Astrocyte (in vitro differentiated cells and primary cell): ENCODE measurements at regions not wholly inside any gene's neighbourhood (a gene's known extent, or its start where the extent isn't known, plus 50 kb on each side); places are given as distances from the start of the nearest gene placed in this dataset.
"Not testable (repeated sequence)": the region's sequence is repeated elsewhere in the genome, so short reads cannot be mapped to it uniquely, and the experiment has no call there.

Experiments used
- DNase-seq: peaks from one replicate; pipeline ENCODE4 v3.0.0-alpha.2; 2010; ENCODE audit warnings: low read depth
- FAIRE-seq: peaks from 2 replicates; lab custom pipeline; 2011; peaks lifted over from hg19 to GRCh38; lab: Jason Lieb, UNC
- H2AFZ ChIP-seq: 2 replicates; pipeline ENCODE4 v1.6.0; 2012; ENCODE audit warnings: low read depth, low read length, inconsistent platforms
- H3K27ac ChIP-seq: 2 replicates; pipeline ENCODE4 v1.5.1; 2011; ENCODE audit warnings: low read depth, low read length, inconsistent platforms
- H3K27me3 ChIP-seq: 2 replicates; pipeline ENCODE4 v1.6.0; 2011; ENCODE audit warnings: low read length, inconsistent platforms; ENCODE audit not compliant: insufficient read depth
- H3K36me3 ChIP-seq: 2 replicates; pipeline ENCODE4 v1.5.1; 2011; ENCODE audit warnings: low read length, inconsistent platforms; ENCODE audit not compliant: insufficient read depth
- H3K4me1 ChIP-seq: 2 replicates; pipeline ENCODE4 v1.5.1; 2011; ENCODE audit warnings: low read length, inconsistent platforms; ENCODE audit not compliant: insufficient read depth
- H3K4me2 ChIP-seq: 2 replicates; pipeline ENCODE4 v1.6.0; 2012; ENCODE audit warnings: low read length, inconsistent platforms
- H3K4me3 ChIP-seq: 2 replicates; pipeline ENCODE4 v1.5.1; 2011; ENCODE audit warnings: low read depth, mild to moderate bottlenecking, low read length, inconsistent platforms; ENCODE audit not compliant: insufficient read depth
- H3K79me2 ChIP-seq: 2 replicates; pipeline ENCODE4 v1.6.0; 2012; ENCODE audit warnings: mild to moderate bottlenecking, low read length, inconsistent platforms; ENCODE audit not compliant: insufficient read depth
- H3K9ac ChIP-seq: 2 replicates; pipeline ENCODE4 v1.6.0; 2012; ENCODE audit warnings: mild to moderate bottlenecking, low read length, inconsistent platforms
- H3K9me3 ChIP-seq: 2 replicates; pipeline ENCODE4 v1.5.1; 2012; ENCODE audit warnings: low read depth, mild to moderate bottlenecking, low read length, inconsistent platforms; ENCODE audit not compliant: insufficient read depth
- H4K20me1 ChIP-seq: 2 replicates; pipeline ENCODE4 v1.6.0; 2012; ENCODE audit warnings: low read length, inconsistent platforms; ENCODE audit not compliant: insufficient read depth
- H3K27ac Mint-ChIP-seq: one replicate; pipeline ENCODE4 v1.8.0; 2021; ENCODE audit warnings: mild to moderate bottlenecking, mixed read lengths; ENCODE audit not compliant: unreplicated experiment
- H3K27me3 Mint-ChIP-seq: one replicate; pipeline ENCODE4 v1.8.0; 2021; ENCODE audit warnings: low read depth, mixed read lengths; ENCODE audit not compliant: unreplicated experiment
- H3K36me3 Mint-ChIP-seq: one replicate; pipeline ENCODE4 v1.8.0; 2021; ENCODE audit warnings: low read depth, mixed read lengths; ENCODE audit not compliant: unreplicated experiment
- H3K4me1 Mint-ChIP-seq: one replicate; pipeline ENCODE4 v1.8.0; 2021; ENCODE audit warnings: low read depth, mixed read lengths; ENCODE audit not compliant: unreplicated experiment
- H3K4me3 Mint-ChIP-seq: one replicate; pipeline ENCODE4 v1.8.0; 2021; ENCODE audit warnings: mild to moderate bottlenecking, moderate library complexity, mixed read lengths; ENCODE audit not compliant: unreplicated experiment
- H3K9me3 Mint-ChIP-seq: one replicate; pipeline ENCODE4 v1.8.0; 2021; ENCODE audit warnings: mild to moderate bottlenecking, mixed read lengths; ENCODE audit not compliant: unreplicated experiment
- EZH2 ChIP-seq: IDR thresholded peaks from 2 replicates; pipeline ENCODE4 v1.6.1; 2012; ENCODE audit warnings: mild to moderate bottlenecking, low read length, inconsistent platforms; ENCODE audit not compliant: insufficient read depth
- TF ChIP-seq, protein P1 (sequence below): IDR thresholded peaks from 2 replicates; pipeline ENCODE4 v1.5.1; 2011; ENCODE audit warnings: low read depth, mild to moderate bottlenecking, inconsistent platforms, low read length, moderate library complexity; ENCODE audit not compliant: insufficient read depth

DNA sequence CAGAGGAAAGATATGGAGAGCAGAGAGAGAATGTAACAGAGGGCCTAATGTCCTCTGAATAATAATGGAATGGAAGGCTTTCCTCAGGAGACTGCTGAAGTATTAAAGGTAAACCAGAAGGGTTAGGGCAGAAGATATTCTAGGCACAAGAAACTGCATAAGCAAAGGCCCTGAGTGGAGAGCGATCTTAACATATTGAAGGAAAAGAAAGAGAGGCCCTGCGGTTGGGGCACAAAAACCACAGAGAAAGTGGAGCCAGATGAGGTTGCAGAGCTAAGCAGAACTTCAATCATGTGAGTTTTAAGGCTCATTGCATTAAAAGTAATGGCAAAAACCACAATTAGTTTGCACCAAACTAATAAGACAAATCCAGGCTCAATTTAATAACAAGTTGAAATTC is 115.8 kb upstream of the VSTM2A start:
- TF ChIP-seq, protein P1, sequence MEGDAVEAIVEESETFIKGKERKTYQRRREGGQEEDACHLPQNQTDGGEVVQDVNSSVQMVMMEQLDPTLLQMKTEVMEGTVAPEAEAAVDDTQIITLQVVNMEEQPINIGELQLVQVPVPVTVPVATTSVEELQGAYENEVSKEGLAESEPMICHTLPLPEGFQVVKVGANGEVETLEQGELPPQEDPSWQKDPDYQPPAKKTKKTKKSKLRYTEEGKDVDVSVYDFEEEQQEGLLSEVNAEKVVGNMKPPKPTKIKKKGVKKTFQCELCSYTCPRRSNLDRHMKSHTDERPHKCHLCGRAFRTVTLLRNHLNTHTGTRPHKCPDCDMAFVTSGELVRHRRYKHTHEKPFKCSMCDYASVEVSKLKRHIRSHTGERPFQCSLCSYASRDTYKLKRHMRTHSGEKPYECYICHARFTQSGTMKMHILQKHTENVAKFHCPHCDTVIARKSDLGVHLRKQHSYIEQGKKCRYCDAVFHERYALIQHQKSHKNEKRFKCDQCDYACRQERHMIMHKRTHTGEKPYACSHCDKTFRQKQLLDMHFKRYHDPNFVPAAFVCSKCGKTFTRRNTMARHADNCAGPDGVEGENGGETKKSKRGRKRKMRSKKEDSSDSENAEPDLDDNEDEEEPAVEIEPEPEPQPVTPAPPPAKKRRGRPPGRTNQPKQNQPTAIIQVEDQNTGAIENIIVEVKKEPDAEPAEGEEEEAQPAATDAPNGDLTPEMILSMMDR: no peak
- no peak for TF ChIP-seq EZH2
- DNase-seq (no peak), FAIRE-seq (no peak)
- Histone ChIP-seq H2AFZ (no peak overlapping the region), H3K36me3 (no peaks in the 10 kb centered on the region), H3K27ac (no peak overlapping the region), H3K4me2 (no peak overlapping the region), H3K4me3 (no peak overlapping the region), H3K79me2 (no peaks in the 10 kb centered on the region), H3K9me3 (peaks cover 1% of the 10 kb centered on the region), H3K9ac (no peak overlapping the region), H3K4me1 (no peaks in the 10 kb centered on the region), H4K20me1 (no peaks in the 10 kb centered on the region), H3K27me3 (no peaks in the 10 kb centered on the region)
- peaks cover 15% of the 10 kb centered on the region for H3K27me3 Mint-ChIP-seq
- peaks cover 2% of the 10 kb centered on the region for H3K9me3 Mint-ChIP-seq
- H3K4me1 Mint-ChIP-seq: peaks cover 3% of the 10 kb centered on the region
- H3K27ac Mint-ChIP-seq: no peak overlapping the region
- no peak overlapping the region for H3K4me3 Mint-ChIP-seq
- H3K36me3 Mint-ChIP-seq: no peaks in the 10 kb centered on the region

DNA sequence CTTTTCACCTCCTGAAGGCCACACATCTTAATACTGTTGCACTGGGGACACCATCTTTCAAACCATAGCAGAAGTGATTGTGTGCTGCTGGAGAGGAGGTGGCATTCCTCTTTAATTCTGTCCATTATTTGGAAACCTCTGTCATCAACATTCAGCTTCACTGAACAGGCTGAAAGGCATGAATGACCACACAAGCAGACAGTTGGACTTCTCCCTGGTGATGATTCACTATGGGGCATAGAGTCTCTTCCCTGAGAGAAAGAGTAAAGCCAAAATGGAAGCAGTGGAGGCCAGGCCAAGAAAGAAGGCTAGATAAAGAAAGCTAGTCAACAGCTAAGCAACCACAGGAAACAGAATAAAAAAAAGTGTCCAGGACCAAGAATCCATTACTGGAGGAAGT is 113.1 kb upstream of the VSTM2A start:
- no peak overlapping the region for H3K9ac ChIP-seq
- H3K4me2 ChIP-seq: no peak overlapping the region
- no peaks in the 10 kb centered on the region for H3K9me3 ChIP-seq
- no peaks in the 10 kb centered on the region for H3K36me3 ChIP-seq
- Mint-ChIP-seq H3K9me3 (no peaks in the 10 kb centered on the region), H3K4me1 (no peaks in the 10 kb centered on the region), H3K27me3 (peaks cover 12% of the 10 kb centered on the region), H3K4me3 (no peak overlapping the region), H3K36me3 (no peaks in the 10 kb centered on the region), H3K27ac (no peak overlapping the region)
- no peak overlapping the region for H2AFZ ChIP-seq
- H4K20me1 ChIP-seq: no peaks in the 10 kb centered on the region
- no peak for TF ChIP-seq EZH2
- TF ChIP-seq, protein P1: no peak
- H3K27ac ChIP-seq: no peak overlapping the region
- FAIRE-seq (no peak), DNase-seq (no peak)
- H3K27me3 ChIP-seq: no peaks in the 10 kb centered on the region
- no peaks in the 10 kb centered on the region for H3K79me2 ChIP-seq
- no peaks in the 10 kb centered on the region for H3K4me1 ChIP-seq
- H3K4me3 ChIP-seq: no peak overlapping the region

DNA sequence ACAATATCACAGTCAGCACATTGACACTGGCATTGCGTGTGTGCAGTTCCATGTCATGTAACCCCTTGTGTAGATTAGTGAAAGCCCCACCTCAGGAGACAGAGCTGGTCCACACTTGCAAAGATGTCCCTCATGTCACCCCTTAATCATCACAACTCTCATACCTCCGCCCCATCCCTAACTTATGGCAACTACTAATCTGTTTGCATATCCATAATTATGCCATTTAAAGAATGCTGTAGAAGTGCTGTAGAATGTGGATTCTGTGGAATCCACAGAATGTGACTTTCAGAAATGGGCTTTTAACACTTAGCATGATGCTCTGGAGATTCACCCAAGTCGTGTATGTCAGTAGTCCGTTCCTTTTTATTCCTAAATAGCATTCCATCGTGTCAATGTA is 102.8 kb upstream of the VSTM2A start:
- DNase-seq (no peak), FAIRE-seq (no peak)
- H3K9me3 ChIP-seq: no peaks in the 10 kb centered on the region
- H3K27ac ChIP-seq: no peak overlapping the region
- no peak overlapping the region for H3K4me2 ChIP-seq
- H3K27me3 ChIP-seq: no peaks in the 10 kb centered on the region
- H3K9me3 Mint-ChIP-seq: no peaks in the 10 kb centered on the region
- H3K4me3 ChIP-seq: no peak overlapping the region
- no peaks in the 10 kb centered on the region for H3K36me3 Mint-ChIP-seq
- H3K9ac ChIP-seq: no peak overlapping the region
- H3K36me3 ChIP-seq: no peaks in the 10 kb centered on the region
- H3K27ac Mint-ChIP-seq: no peak overlapping the region
- H2AFZ ChIP-seq: no peak overlapping the region
- no peaks in the 10 kb centered on the region for H3K4me1 ChIP-seq
- H3K4me3 Mint-ChIP-seq: no peak overlapping the region
- no peaks in the 10 kb centered on the region for H4K20me1 ChIP-seq
- no peaks in the 10 kb centered on the region for H3K79me2 ChIP-seq
- TF ChIP-seq, protein P1: no peak
- no peak for TF ChIP-seq EZH2
- H3K27me3 Mint-ChIP-seq: peaks cover 8% of the 10 kb centered on the region
- H3K4me1 Mint-ChIP-seq: no peaks in the 10 kb centered on the region

DNA sequence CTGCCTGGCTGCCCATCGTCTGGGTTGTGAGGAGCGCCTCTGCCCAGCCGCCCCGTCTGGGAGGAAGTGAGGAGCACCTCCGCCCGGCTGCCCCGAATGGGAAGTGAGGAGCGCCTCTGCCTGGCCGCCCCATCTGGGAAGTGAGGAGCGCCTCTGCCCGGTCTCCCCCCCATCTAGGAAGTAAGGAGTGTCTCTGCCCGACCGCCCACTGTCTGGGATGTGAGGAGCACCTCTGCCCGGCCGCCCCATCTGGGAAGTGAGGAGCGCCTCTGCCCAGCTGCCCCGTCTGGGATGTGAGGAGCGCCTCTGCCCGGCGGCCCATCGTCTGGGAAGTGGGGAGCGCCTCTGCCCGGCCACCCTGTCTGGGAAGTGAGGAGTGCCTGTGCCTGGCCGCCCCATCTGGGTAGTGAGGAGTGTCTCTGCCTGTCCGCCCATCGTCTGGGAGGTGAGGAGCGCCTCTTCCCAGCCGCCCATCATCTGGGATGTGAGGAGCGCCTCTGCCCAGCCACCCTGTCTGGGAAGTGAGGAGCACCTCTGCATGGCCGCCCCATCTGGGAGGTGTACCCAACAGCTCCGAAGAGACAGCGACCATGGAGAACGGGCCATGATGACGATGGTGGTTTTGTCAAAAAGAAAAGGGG is 98.0 kb upstream of the VSTM2A start:
- H3K4me1 Mint-ChIP-seq, H3K9me3 Mint-ChIP-seq, H3K79me2 ChIP-seq, DNase-seq, H3K36me3 Mint-ChIP-seq, H2AFZ ChIP-seq, H3K27me3 ChIP-seq, H3K27ac Mint-ChIP-seq, H3K4me1 ChIP-seq, H3K27me3 Mint-ChIP-seq, H3K4me2 ChIP-seq, H3K4me3 ChIP-seq, FAIRE-seq, H3K9me3 ChIP-seq, H3K4me3 Mint-ChIP-seq, H3K36me3 ChIP-seq, H3K9ac ChIP-seq, H3K27ac ChIP-seq, H4K20me1 ChIP-seq: not testable (repeated sequence)
